Astrocyte of the cerebellum (primary cell): ENCODE measurements at regions not wholly inside any gene's neighbourhood (a gene's known extent, or its start where the extent isn't known, plus 50 kb on each side); places are given as distances from the start of the nearest gene placed in this dataset.

Experiments
- DNase-seq: peaks from one replicate; pipeline ENCODE4 v3.0.0-alpha.2; 2011; ENCODE audit warnings: low read depth
- H3K4me3 ChIP-seq: 2 replicates; pipeline ENCODE4 v1.5.1; 2011; ENCODE audit warnings: mild to moderate bottlenecking, low read depth, low read length, moderate library complexity
- CTCF ChIP-seq: IDR thresholded peaks from 2 replicates; pipeline ENCODE4 v1.5.1; 2012; ENCODE audit warnings: low read length, low read depth, moderate library complexity, mild to moderate bottlenecking; ENCODE audit errors: missing control alignments
- in situ Hi-C: cut with HindIII; loops from 2 replicates; pipeline ENCODE4 v1.10.0; 2017; ENCODE audit warnings: low sequenced_read_pairs

- in situ Hi-C loops, result no loop called here
- TF ChIP-seq CTCF, result no peak
- DNase-seq, result no peak
- H3K4me3 ChIP-seq, result no peak overlapping the region
Measured at GRCh38 chr4:186949847-186950246, 226.2 kb upstream of the FAT1 start.

- TF ChIP-seq CTCF, result no peak
- in situ Hi-C loops, result no loop called here
- no peak for DNase-seq
- no peak overlapping the region for H3K4me3 ChIP-seq
Measured at GRCh38 chr4:186952709-186953108, 229.1 kb upstream of the FAT1 start.

GRCh38 chr4:186953599-186954260 is 230.1 kb upstream of the FAT1 start:
- in situ Hi-C loops, result no loop called here
- TF ChIP-seq CTCF, result no peak
- no peak for DNase-seq
- H3K4me3 ChIP-seq, result no peak overlapping the region

- in situ Hi-C loops, result no loop called here
- TF ChIP-seq CTCF, result no peak
- DNase-seq, result no peak
- no peak overlapping the region for H3K4me3 ChIP-seq
Measured at GRCh38 chr4:186954509-186954908, 230.9 kb upstream of the FAT1 start.

- no peak for DNase-seq
- in situ Hi-C loops, result no loop called here
- H3K4me3 ChIP-seq, result no peak overlapping the region
- no peak for TF ChIP-seq CTCF
Measured at GRCh38 chr4:186954956-186955355, 231.3 kb upstream of the FAT1 start.

GRCh38 chr4:186957952-186958555 is 234.4 kb upstream of the FAT1 start:
- no peak overlapping the region for H3K4me3 ChIP-seq
- peak; percentile 47 for DNase-seq
- in situ Hi-C loops, result no loop called here
- TF ChIP-seq CTCF, result no peak
